Adrenal gland (tissue), 5 donors: ENCODE measurements at regions not wholly inside any gene's neighbourhood (a gene's known extent, or its start where the extent isn't known, plus 50 kb on each side); places are given as distances from the start of the nearest gene placed in this dataset.

Source experiments
- CTCF ChIP-seq, 6 experiments: fragments of 450-650 bp in 4 of 6; fragments of 200-600 bp in 2 of 6; sonication (generic) in 1 of 6; IDR thresholded peaks; 1 replicate in 5 of 6; 2 replicates in 1 of 6; pipeline versions ENCODE4 v1.5.1 to v1.8.0; 2016 to 2021; ENCODE audit warnings: antibody characterized with exemption in 6 of 6, mild to moderate bottlenecking in 2 of 6, moderate library complexity in 1 of 6
- POLR2A ChIP-seq, 2 donors: fragments of 450-650 bp; IDR thresholded peaks; one replicate each; pipeline ENCODE4 v1.6.1; 2017; ENCODE audit warnings: antibody characterized with exemption in 2 of 2, mild to moderate bottlenecking in 2 of 2, moderate library complexity in 1 of 2
- donor health status: DM: no; HTN: no; CAD: no.

- TF ChIP-seq CTCF (IDR thresholded peaks at IDR 0.05) (no peak), POLR2A (IDR thresholded peaks at IDR 0.05) (no peak)
These were observed 339.4 kb upstream of the SHH start for GRCh38 chr7:156151658-156152057.
